Smooth muscle cell (in vitro differentiated cells): ENCODE measurements at regions not wholly inside any gene's neighbourhood (a gene's known extent, or its start where the extent isn't known, plus 50 kb on each side); places are given as distances from the start of the nearest gene placed in this dataset.

Source experiments
- DNase-seq: peaks from one replicate; lab custom pipeline; 2025; ENCODE audit not compliant: unreplicated experiment; lab: John Stamatoyannopoulos, UW
- H2AFZ ChIP-seq: fragments of 200-600 bp; sonication (generic); 2 replicates; pipeline ENCODE4 v1.6.0; 2016; ENCODE audit warnings: antibody characterized with exemption, low read depth, mild to moderate bottlenecking
- H3F3A ChIP-seq: fragments of 200-600 bp; sonication (generic); 2 replicates; pipeline ENCODE4 v1.6.0; 2017; ENCODE audit warnings: antibody characterized with exemption, low read depth
- H3K27ac ChIP-seq: fragments of 200-600 bp; sonication (generic); 2 replicates; pipeline ENCODE4 v1.5.1; 2016; ENCODE audit warnings: low read depth, mild to moderate bottlenecking
- H3K27me3 ChIP-seq: fragments of 200-600 bp; sonication (generic); 2 replicates; pipeline ENCODE4 v1.6.1; 2016; ENCODE audit warnings: low read depth, mild to moderate bottlenecking
- H3K36me3 ChIP-seq: fragments of 200-600 bp; sonication (generic); 2 replicates; pipeline ENCODE4 v1.5.1; 2016; ENCODE audit warnings: low read depth
- H3K4me1 ChIP-seq: fragments of 200-600 bp; sonication (generic); 2 replicates; pipeline ENCODE4 v1.5.1; 2016; ENCODE audit warnings: low read depth
- H3K4me2 ChIP-seq: fragments of 200-600 bp; sonication (generic); 2 replicates; pipeline ENCODE4 v1.6.0; 2016; ENCODE audit warnings: mild to moderate bottlenecking
- H3K4me3 ChIP-seq: fragments of 200-600 bp; sonication (generic); 2 replicates; pipeline ENCODE4 v1.5.1; 2016; ENCODE audit warnings: mild to moderate bottlenecking
- H3K79me2 ChIP-seq: fragments of 200-600 bp; sonication (generic); 2 replicates; pipeline ENCODE4 v1.6.0; 2016; ENCODE audit warnings: low read depth, mild to moderate bottlenecking
- H3K9ac ChIP-seq: fragments of 200-600 bp; sonication (generic); 2 replicates; pipeline ENCODE4 v1.6.0; 2016; ENCODE audit warnings: low read depth
- H3K9me3 ChIP-seq: fragments of 200-600 bp; sonication (generic); replicated peaks from 2 replicates; pipeline ENCODE4 v1.5.1; 2016; ENCODE audit warnings: low read depth
- H4K20me1 ChIP-seq: fragments of 200-600 bp; sonication (generic); 2 replicates; pipeline ENCODE4 v1.6.0; 2016; ENCODE audit warnings: low read depth
- WGBS: methylation state at CpG from one replicate; pipeline ENCODE4 v1.1.7; 2016; ENCODE audit warnings: low lambda C conversion rate; 5-methylcytosine and 5-hydroxymethylcytosine counted together
- TF ChIP-seq, protein P1 (sequence below): fragments of 200-600 bp; sonication (generic); IDR thresholded peaks from 2 replicates; pipeline ENCODE4 v1.5.1; 2017; ENCODE audit warnings: borderline replicate concordance, mild to moderate bottlenecking, antibody characterized with exemption; ENCODE audit not compliant: insufficient read depth, poor library complexity, severe bottlenecking

DNA sequence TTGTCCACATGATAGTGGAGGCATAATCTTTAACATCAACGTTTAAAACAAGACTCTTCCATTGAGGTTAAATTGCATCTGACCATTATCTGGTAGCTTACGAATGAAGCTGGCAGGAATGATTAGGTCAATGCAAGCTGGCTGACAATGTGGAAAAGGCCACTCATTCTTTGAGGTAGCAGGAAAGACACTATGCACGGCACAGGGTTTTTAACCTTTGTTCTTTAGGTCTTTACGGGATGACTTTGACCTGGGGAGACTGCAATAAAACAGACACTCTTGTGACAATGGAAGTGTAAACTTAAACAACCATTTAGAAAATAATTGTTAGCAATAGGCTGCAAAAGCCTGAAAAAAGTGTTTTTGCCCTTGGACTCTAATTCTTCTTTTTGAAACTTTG is 193.8 kb upstream of the FOXD3 start:
- Histone ChIP-seq H3K27me3 (peaks cover 6% of the 10 kb centered on the region), H3K4me3 (no peak overlapping the region), H3K4me2 (no peak overlapping the region), H4K20me1 (no peaks in the 10 kb centered on the region), H3K36me3 (no peaks in the 10 kb centered on the region), H3K9me3 (no peaks in the 10 kb centered on the region), H3K27ac (no peak overlapping the region), H3K9ac (no peak overlapping the region), H3F3A (peaks cover 9% of the 10 kb centered on the region), H2AFZ (no peak overlapping the region), H3K4me1 (peaks cover 7% of the 10 kb centered on the region), H3K79me2 (no peaks in the 10 kb centered on the region)
- TF ChIP-seq, protein P1, sequence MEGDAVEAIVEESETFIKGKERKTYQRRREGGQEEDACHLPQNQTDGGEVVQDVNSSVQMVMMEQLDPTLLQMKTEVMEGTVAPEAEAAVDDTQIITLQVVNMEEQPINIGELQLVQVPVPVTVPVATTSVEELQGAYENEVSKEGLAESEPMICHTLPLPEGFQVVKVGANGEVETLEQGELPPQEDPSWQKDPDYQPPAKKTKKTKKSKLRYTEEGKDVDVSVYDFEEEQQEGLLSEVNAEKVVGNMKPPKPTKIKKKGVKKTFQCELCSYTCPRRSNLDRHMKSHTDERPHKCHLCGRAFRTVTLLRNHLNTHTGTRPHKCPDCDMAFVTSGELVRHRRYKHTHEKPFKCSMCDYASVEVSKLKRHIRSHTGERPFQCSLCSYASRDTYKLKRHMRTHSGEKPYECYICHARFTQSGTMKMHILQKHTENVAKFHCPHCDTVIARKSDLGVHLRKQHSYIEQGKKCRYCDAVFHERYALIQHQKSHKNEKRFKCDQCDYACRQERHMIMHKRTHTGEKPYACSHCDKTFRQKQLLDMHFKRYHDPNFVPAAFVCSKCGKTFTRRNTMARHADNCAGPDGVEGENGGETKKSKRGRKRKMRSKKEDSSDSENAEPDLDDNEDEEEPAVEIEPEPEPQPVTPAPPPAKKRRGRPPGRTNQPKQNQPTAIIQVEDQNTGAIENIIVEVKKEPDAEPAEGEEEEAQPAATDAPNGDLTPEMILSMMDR: no peak
- no peak for DNase-seq
- 55% methylated on average over 4 of the region's 4 CpGs for WGBS

DNA sequence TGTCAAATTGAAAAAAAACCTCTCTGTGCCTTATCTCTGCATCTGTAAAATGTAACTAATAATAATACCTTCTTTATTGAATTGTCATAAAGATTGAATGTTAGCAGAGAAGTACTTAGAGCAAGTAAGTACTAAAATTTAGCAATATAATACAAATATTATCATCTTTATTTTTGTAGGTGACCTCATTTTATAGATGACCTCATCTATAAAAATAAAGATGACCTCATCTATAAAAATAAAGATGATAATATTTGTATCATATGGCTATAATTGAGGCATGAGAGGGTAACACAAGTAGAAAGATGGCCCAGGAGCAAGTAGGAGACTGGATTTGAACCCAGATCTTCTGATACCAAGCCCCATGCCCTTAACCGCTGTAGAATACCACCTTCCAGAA is 193.2 kb upstream of the FOXD3 start:
- no peaks in the 10 kb centered on the region for H3K79me2 ChIP-seq
- H3K4me2 ChIP-seq: no peak overlapping the region
- H3K9ac ChIP-seq: no peak overlapping the region
- H3K36me3 ChIP-seq: no peaks in the 10 kb centered on the region
- no peak for DNase-seq
- H3F3A ChIP-seq: peaks cover 6% of the 10 kb centered on the region
- peaks cover 12% of the 10 kb centered on the region for H3K27me3 ChIP-seq
- no peak overlapping the region for H2AFZ ChIP-seq
- H4K20me1 ChIP-seq: no peaks in the 10 kb centered on the region
- no peak overlapping the region for H3K4me3 ChIP-seq
- 100% methylated on average over 1 of the region's 1 CpG for WGBS
- no peak overlapping the region for H3K27ac ChIP-seq
- no peaks in the 10 kb centered on the region for H3K9me3 ChIP-seq
- peaks cover 6% of the 10 kb centered on the region for H3K4me1 ChIP-seq
- TF ChIP-seq, protein P1: no peak

DNA sequence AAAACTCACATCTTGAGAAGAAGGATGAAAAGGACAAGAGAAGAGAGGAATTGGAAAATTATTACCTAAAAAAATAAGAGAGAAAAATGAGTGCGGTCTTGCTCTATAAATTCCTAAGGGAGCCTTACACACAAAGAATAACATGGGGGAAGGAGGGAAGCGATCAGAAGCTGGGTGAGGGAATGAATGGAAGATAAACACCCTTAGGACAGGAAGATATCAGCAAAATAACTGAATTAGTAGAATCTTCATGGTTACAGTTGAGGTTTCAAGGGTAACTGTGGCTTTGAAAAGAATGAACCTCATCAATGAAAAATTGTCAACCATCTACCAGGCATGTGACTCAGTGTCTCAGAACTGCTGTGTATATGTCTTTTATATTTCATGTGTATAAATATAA is 192.5 kb upstream of the FOXD3 start:
- Histone ChIP-seq H3K4me3 (no peak overlapping the region), H2AFZ (no peak overlapping the region), H3K27me3 (peaks cover 19% of the 10 kb centered on the region), H3K4me1 (no peaks in the 10 kb centered on the region), H3K27ac (no peak overlapping the region), H3K79me2 (no peaks in the 10 kb centered on the region), H3K9ac (no peak overlapping the region), H3K9me3 (no peaks in the 10 kb centered on the region), H3K4me2 (no peak overlapping the region), H3F3A (no peaks in the 10 kb centered on the region), H4K20me1 (no peaks in the 10 kb centered on the region), H3K36me3 (no peaks in the 10 kb centered on the region)
- WGBS: 87% methylated on average over 2 of the region's 2 CpGs
- DNase-seq: no peak
- TF ChIP-seq, protein P1: no peak

DNA sequence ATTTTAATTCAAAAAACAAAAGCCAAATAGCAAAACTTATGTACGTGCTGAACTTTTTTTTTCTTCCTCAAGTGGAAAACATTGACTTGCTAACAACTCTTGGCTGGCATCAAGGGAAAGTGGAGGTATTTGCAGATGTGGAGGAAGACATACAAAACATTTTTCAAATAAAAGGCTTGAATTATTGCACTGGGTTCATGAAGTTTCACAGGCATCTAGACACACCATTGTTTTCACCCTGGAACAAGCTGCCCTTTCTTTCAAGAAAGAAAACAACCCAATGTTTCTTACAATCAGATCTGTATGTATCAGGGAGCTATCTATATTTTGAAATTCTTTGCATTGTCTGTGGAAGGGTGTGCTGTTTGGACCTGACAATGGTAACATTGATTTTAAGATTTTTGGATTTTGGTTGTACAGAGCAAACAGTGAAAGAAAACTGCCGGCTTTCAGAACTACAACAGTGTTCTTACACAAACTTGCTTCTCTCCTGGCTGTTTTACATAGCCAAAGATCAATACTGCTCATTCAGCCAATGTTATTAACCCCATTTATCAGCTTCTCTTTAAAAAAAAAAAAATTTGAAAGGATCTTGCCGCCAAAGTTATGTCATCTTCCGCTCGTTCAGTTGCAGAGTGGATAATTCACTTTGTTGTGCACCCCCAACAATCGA is 187.7 kb upstream of the FOXD3 start:
- no peaks in the 10 kb centered on the region for H4K20me1 ChIP-seq
- no peaks in the 10 kb centered on the region for H3K36me3 ChIP-seq
- TF ChIP-seq, protein P1: no peak
- no peaks in the 10 kb centered on the region for H3K4me1 ChIP-seq
- H2AFZ ChIP-seq: no peak overlapping the region
- no peaks in the 10 kb centered on the region for H3F3A ChIP-seq
- no peak for DNase-seq
- no peaks in the 10 kb centered on the region for H3K79me2 ChIP-seq
- WGBS: 95% methylated on average over 6 of the region's 6 CpGs
- H3K27me3 ChIP-seq: peaks cover 27% of the 10 kb centered on the region
- no peak overlapping the region for H3K9ac ChIP-seq
- no peak overlapping the region for H3K27ac ChIP-seq
- no peaks in the 10 kb centered on the region for H3K9me3 ChIP-seq
- no peak overlapping the region for H3K4me3 ChIP-seq
- H3K4me2 ChIP-seq: no peak overlapping the region
